Stimulated activated CD8-positive, alpha-beta memory T cell treated with anti-CD3 and anti-CD28 coated beads, Interleukin-2, amount 100 ng/mL, for 1 hour (primary cell): ENCODE measurements at regions not wholly inside any gene's neighbourhood (a gene's known extent, or its start where the extent isn't known, plus 50 kb on each side); places are given as distances from the start of the nearest gene placed in this dataset.

Source experiments
- DNase-seq, 2 donors: peaks; one replicate each; pipeline ENCODE4 v3.0.0-alpha.2; 2020; ENCODE audit warnings: low read depth in 2 of 2

- no peak for DNase-seq
Measured at GRCh38 chr16:86294535-86295196, 215.7 kb upstream of the FOXF1 start.

- no peak for DNase-seq
Measured at GRCh38 chr16:86296256-86296655, 214.1 kb upstream of the FOXF1 start.

- DNase-seq: no peak
Measured at GRCh38 chr16:86297391-86297790, 212.9 kb upstream of the FOXF1 start.

- no peak for DNase-seq
Measured at GRCh38 chr16:86297866-86298757, 212.2 kb upstream of the FOXF1 start.

GRCh38 chr16:86298758-86299134 lies 211.6 kb upstream of the FOXF1 start:
- no peak for DNase-seq

GRCh38 chr16:86299882-86300610 lies 210.3 kb upstream of the FOXF1 start:
- no peak for DNase-seq

GRCh38 chr16:86300746-86301481 lies 209.4 kb upstream of the FOXF1 start:
- no peak for DNase-seq

GRCh38 chr16:86302421-86303109 lies 207.8 kb upstream of the FOXF1 start:
- no peak for DNase-seq

GRCh38 chr16:86303787-86304678 lies 206.3 kb upstream of the FOXF1 start:
- no peak for DNase-seq

GRCh38 chr16:86304868-86305267 lies 205.5 kb upstream of the FOXF1 start:
- DNase-seq: no peak

- DNase-seq: no peak
Measured at GRCh38 chr16:86305440-86305839, 204.9 kb upstream of the FOXF1 start.

GRCh38 chr16:86306011-86306644 lies 204.2 kb upstream of the FOXF1 start:
- no peak for DNase-seq

- DNase-seq: no peak
Measured at GRCh38 chr16:86306811-86307513, 203.4 kb upstream of the FOXF1 start.

- no peak for DNase-seq
Measured at GRCh38 chr16:86307514-86307903, 202.8 kb upstream of the FOXF1 start.

- no peak for DNase-seq
Measured at GRCh38 chr16:86308514-86308913, 201.8 kb upstream of the FOXF1 start.

GRCh38 chr16:86313631-86314030 lies 196.7 kb upstream of the FOXF1 start:
- no peak for DNase-seq

GRCh38 chr16:86314402-86315025 lies 195.8 kb upstream of the FOXF1 start:
- DNase-seq: no peak

GRCh38 chr16:86316967-86317812 lies 193.1 kb upstream of the FOXF1 start:
- DNase-seq: no peak
